GM23338 (cell line): ENCODE measurements at regions not wholly inside any gene's neighbourhood (a gene's known extent, or its start where the extent isn't known, plus 50 kb on each side); places are given as distances from the start of the nearest gene placed in this dataset.

ENCODE experiments used
- CREB1 ChIP-seq: fragments of 250-450 bp; sonication (Bioruptor Pico); IDR thresholded peaks from 2 replicates; pipeline ENCODE4 v1.5.0; 2020; ENCODE audit warnings: low read depth, mild to moderate bottlenecking, moderate library complexity
- EZH2 ChIP-seq: fragments of 200-600 bp; sonication (generic); IDR thresholded peaks from one replicate; pipeline ENCODE4 v1.8.0; 2017; ENCODE audit warnings: antibody characterized with exemption, mild to moderate bottlenecking, low read depth; ENCODE audit not compliant: unreplicated experiment
- EZH2phosphoT487 ChIP-seq: fragments of 200-600 bp; sonication (generic); IDR thresholded peaks from one replicate; pipeline ENCODE4 v1.8.1; 2018; ENCODE audit warnings: antibody characterized with exemption; ENCODE audit not compliant: unreplicated experiment
- JUNB ChIP-seq: IDR thresholded peaks from one replicate; pipeline ENCODE4 v1.6.1; 2016; ENCODE audit warnings: antibody characterized with exemption; ENCODE audit not compliant: unreplicated experiment
- POLR2AphosphoS5 ChIP-seq: IDR thresholded peaks from 2 replicates; pipeline ENCODE4 v1.6.1; 2016; ENCODE audit warnings: antibody characterized with exemption, low read depth
- REST ChIP-seq: IDR thresholded peaks from one replicate; pipeline ENCODE4 v1.6.1; 2018; ENCODE audit warnings: antibody characterized with exemption; ENCODE audit not compliant: unreplicated experiment
- TF ChIP-seq, protein P1 (sequence below), 2 experiments: fragments of 200-600 bp in 1 of 2; sonication (generic) in 1 of 2; conservative IDR thresholded peaks; 2 replicates each; pipeline versions ENCODE4 v1.5.1 to v1.6.1; 2016 to 2017; ENCODE audit warnings: antibody characterized with exemption in 2 of 2, low read depth in 2 of 2, mild to moderate bottlenecking in 2 of 2, moderate library complexity in 1 of 2
- TF ChIP-seq, protein P2 (sequence below): IDR thresholded peaks from 2 replicates; pipeline ENCODE4 v1.6.1; 2016; ENCODE audit warnings: antibody characterized with exemption

DNA sequence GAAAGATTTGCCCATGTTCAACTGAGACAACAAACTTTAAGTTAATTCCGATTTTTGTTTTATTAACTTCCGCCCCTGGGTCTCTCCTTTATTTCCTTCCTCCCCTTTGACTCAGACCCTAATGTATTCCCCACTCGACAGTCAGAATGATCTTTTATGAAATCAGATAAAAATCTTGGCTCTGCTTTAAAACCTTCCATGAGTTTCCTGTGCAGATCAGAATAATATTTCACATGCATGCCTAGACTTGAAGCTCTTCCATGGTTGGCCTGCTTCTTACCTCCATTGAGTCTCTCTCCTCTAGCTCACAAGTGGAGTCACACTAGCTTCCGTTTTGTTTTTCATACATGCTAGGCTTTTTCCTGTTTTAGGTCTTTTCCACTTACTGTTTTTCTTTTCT lies 116.8 kb upstream of the SPATA16 start:
- TF ChIP-seq, protein P1, sequence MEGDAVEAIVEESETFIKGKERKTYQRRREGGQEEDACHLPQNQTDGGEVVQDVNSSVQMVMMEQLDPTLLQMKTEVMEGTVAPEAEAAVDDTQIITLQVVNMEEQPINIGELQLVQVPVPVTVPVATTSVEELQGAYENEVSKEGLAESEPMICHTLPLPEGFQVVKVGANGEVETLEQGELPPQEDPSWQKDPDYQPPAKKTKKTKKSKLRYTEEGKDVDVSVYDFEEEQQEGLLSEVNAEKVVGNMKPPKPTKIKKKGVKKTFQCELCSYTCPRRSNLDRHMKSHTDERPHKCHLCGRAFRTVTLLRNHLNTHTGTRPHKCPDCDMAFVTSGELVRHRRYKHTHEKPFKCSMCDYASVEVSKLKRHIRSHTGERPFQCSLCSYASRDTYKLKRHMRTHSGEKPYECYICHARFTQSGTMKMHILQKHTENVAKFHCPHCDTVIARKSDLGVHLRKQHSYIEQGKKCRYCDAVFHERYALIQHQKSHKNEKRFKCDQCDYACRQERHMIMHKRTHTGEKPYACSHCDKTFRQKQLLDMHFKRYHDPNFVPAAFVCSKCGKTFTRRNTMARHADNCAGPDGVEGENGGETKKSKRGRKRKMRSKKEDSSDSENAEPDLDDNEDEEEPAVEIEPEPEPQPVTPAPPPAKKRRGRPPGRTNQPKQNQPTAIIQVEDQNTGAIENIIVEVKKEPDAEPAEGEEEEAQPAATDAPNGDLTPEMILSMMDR (conservative IDR thresholded peaks at IDR 0.05; ENCODE audit: low read depth in 2 of 2): no peak
- no peak for TF ChIP-seq REST
- no peak for TF ChIP-seq EZH2
- TF ChIP-seq POLR2AphosphoS5: no peak
- TF ChIP-seq EZH2phosphoT487: no peak
- TF ChIP-seq, protein P2, sequence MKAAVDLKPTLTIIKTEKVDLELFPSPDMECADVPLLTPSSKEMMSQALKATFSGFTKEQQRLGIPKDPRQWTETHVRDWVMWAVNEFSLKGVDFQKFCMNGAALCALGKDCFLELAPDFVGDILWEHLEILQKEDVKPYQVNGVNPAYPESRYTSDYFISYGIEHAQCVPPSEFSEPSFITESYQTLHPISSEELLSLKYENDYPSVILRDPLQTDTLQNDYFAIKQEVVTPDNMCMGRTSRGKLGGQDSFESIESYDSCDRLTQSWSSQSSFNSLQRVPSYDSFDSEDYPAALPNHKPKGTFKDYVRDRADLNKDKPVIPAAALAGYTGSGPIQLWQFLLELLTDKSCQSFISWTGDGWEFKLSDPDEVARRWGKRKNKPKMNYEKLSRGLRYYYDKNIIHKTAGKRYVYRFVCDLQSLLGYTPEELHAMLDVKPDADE: no peak
- no peak for TF ChIP-seq CREB1 (CRISPR knock-in tag)
- TF ChIP-seq JUNB: no peak
